Activated CD8-positive, alpha-beta T cell treated with anti-CD3 and anti-CD28 coated beads for 36 hours (primary cell): ENCODE measurements at regions not wholly inside any gene's neighbourhood (a gene's known extent, or its start where the extent isn't known, plus 50 kb on each side); places are given as distances from the start of the nearest gene placed in this dataset.

Experiments
- ATAC-seq: fragments of 200-7000 bp; cut with Tn5 transposase; one replicate; pipeline ENCODE4 v1.10.0; 2021; ENCODE audit warnings: mild to moderate bottlenecking, moderate library complexity
- CTCF ChIA-PET: fragments of 350-600 bp; sonication (Branson Sonifier 250); formaldehyde crosslinking; loops from one replicate; lab custom pipeline; 2021; ENCODE audit warnings: antibody characterized with exemption; lab: Charles Lee
- POLR2A ChIA-PET: fragments of 350-600 bp; sonication (Branson Sonifier 250); formaldehyde crosslinking; loops from one replicate; lab custom pipeline; 2021; ENCODE audit warnings: antibody characterized with exemption; lab: Charles Lee
- DNase-seq: peaks from one replicate; pipeline ENCODE4 v3.0.0-alpha.2; 2020
- H3K27ac Mint-ChIP-seq: one replicate; pipeline ENCODE4 v1.8.0; 2021; ENCODE audit warnings: mild to moderate bottlenecking, mixed read lengths
- H3K27me3 Mint-ChIP-seq: one replicate; pipeline ENCODE4 v1.8.0; 2021; ENCODE audit warnings: mixed read lengths
- H3K36me3 Mint-ChIP-seq: one replicate; pipeline ENCODE4 v1.8.0; 2021; ENCODE audit warnings: low read depth, mixed read lengths
- H3K4me1 Mint-ChIP-seq: one replicate; pipeline ENCODE4 v1.8.0; 2021; ENCODE audit warnings: low read depth, mixed read lengths
- H3K4me3 Mint-ChIP-seq: one replicate; pipeline ENCODE4 v1.8.0; 2021; ENCODE audit warnings: mild to moderate bottlenecking, moderate library complexity, mixed read lengths
- H3K9me3 Mint-ChIP-seq: one replicate; pipeline ENCODE4 v1.8.0; 2021; ENCODE audit warnings: mixed read lengths
- intact Hi-C: fragments of 100-400 bp; cut with micrococcal nuclease; formaldehyde crosslinking; loops from one replicate; pipeline ENCODE4 v1.10.0; 2022
- TF ChIP-seq, protein P1 (sequence below): fragments of 200-600 bp; IDR thresholded peaks from one replicate; pipeline ENCODE4 v1.8.0; 2022; ENCODE audit warnings: antibody characterized with exemption, mild to moderate bottlenecking

DNA sequence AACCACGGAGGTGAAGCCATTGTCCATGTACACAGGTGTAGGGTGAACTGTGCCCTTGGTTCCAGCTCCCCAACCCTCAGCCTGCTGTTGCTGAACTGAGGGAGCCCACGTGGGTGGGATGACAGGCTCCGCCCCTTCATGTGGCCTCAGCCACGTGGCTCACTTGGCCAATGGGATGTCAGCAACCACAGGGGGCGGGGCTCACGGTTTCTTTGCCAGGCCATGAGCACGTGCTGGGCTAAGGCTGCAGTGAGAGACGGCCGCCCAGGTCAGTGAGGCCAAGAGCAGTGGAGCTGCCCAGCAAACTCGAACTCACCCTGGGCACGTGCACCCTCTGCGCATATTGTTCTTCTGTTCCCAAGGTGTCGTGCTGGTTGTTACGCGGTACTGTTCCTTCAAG lies 282.6 kb downstream of the IRF8 start:
- H3K27ac Mint-ChIP-seq, result no peak overlapping the region
- ATAC-seq (no peak), DNase-seq (no peak)
- H3K4me3 Mint-ChIP-seq, result no peak overlapping the region
- intact Hi-C loops, result no loop called here
- TF ChIP-seq, protein P1, sequence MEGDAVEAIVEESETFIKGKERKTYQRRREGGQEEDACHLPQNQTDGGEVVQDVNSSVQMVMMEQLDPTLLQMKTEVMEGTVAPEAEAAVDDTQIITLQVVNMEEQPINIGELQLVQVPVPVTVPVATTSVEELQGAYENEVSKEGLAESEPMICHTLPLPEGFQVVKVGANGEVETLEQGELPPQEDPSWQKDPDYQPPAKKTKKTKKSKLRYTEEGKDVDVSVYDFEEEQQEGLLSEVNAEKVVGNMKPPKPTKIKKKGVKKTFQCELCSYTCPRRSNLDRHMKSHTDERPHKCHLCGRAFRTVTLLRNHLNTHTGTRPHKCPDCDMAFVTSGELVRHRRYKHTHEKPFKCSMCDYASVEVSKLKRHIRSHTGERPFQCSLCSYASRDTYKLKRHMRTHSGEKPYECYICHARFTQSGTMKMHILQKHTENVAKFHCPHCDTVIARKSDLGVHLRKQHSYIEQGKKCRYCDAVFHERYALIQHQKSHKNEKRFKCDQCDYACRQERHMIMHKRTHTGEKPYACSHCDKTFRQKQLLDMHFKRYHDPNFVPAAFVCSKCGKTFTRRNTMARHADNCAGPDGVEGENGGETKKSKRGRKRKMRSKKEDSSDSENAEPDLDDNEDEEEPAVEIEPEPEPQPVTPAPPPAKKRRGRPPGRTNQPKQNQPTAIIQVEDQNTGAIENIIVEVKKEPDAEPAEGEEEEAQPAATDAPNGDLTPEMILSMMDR, result no peak
- H3K4me1 Mint-ChIP-seq, result no peaks in the 10 kb centered on the region
- ChIA-PET POLR2A (no interaction called here), CTCF (no interaction called here)
- H3K27me3 Mint-ChIP-seq, result no peaks in the 10 kb centered on the region
- H3K36me3 Mint-ChIP-seq, result no peaks in the 10 kb centered on the region
- no peaks in the 10 kb centered on the region for H3K9me3 Mint-ChIP-seq

DNA sequence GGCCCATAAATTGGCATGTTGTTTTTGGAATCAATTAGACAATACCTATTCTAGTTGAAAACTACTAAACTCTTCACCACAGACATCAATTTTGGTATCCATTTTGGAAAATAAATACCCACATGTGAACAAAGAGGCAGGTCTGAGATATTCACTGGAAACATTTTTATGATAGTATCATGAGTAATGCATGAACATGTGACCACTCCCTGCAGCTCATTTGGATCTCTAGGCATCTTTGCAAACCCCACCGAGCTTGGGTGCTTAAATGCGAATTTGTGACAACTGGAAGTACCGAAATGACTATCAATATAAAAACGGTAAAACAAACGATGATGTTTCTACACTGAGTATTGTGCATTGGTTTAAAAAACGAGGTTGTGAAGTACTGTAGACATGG lies 285.2 kb downstream of the IRF8 start:
- intact Hi-C loops, result no loop called here

DNA sequence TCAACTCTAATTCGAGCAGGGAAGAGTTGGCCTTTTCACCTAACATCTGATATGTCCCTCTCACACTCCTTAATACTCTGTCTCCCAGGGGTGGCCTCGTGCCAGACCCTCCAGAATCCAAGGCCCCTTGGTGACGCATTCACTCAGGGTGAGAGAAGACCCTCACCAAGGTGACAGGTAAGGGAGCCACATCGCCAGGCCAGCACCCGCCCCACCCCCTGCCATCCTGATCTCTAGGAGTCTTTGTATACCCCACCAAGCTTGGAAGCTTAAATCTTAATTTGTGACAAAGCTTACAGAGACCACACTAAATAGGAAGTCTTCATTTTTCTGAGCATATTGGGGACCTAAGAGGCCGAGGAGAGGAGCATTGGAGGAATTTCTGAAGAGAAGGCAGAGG lies 286.1 kb downstream of the IRF8 start:
- ChIA-PET CTCF (no interaction called here), POLR2A (no interaction called here)
- ATAC-seq (no peak), DNase-seq (no peak)
- TF ChIP-seq, protein P1, result no peak
- Mint-ChIP-seq H3K4me3 (no peak overlapping the region), H3K4me1 (no peaks in the 10 kb centered on the region), H3K36me3 (no peaks in the 10 kb centered on the region), H3K27me3 (no peaks in the 10 kb centered on the region), H3K9me3 (no peaks in the 10 kb centered on the region), H3K27ac (no peak overlapping the region)
- intact Hi-C loops, result no loop called here

More for the DNA sequence above, 285.2 kb downstream of the IRF8 start:
- ChIA-PET CTCF (no interaction called here), POLR2A (no interaction called here)
- no peaks in the 10 kb centered on the region for H3K4me1 Mint-ChIP-seq
- H3K36me3 Mint-ChIP-seq, result no peaks in the 10 kb centered on the region
- ATAC-seq (no peak), DNase-seq (no peak)
- no peak overlapping the region for H3K4me3 Mint-ChIP-seq
- no peak overlapping the region for H3K27ac Mint-ChIP-seq
- TF ChIP-seq, protein P1, result no peak
- H3K27me3 Mint-ChIP-seq, result no peaks in the 10 kb centered on the region
- H3K9me3 Mint-ChIP-seq, result no peaks in the 10 kb centered on the region

DNA sequence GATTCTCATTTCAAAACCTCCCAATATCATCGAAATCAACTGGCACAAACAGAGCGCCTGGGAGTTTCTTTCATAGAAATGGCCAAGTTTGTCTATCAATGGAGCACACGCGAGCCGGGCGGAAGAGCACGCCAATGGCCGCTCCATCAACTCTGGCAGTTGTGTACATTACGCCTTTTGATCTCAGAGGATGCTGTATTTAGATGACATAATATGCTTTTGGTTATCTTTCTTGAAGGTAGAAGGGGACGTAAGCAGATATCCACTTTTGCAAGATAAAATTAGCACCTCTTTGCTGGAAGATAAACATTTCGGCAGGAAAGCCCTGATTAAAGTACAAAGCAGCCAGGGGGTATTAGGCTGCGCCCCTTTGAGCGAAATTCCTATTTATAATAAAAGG lies 287.4 kb downstream of the IRF8 start:
- Mint-ChIP-seq H3K36me3 (no peaks in the 10 kb centered on the region), H3K4me3 (no peak overlapping the region), H3K4me1 (no peaks in the 10 kb centered on the region), H3K9me3 (no peaks in the 10 kb centered on the region), H3K27ac (no peak overlapping the region), H3K27me3 (peaks cover 2% of the 10 kb centered on the region)
- no peak for ATAC-seq
- DNase-seq, result no peak
- ChIA-PET POLR2A (no interaction called here), CTCF (no interaction called here)
- intact Hi-C loops, result no loop called here
- TF ChIP-seq, protein P1, result no peak

DNA sequence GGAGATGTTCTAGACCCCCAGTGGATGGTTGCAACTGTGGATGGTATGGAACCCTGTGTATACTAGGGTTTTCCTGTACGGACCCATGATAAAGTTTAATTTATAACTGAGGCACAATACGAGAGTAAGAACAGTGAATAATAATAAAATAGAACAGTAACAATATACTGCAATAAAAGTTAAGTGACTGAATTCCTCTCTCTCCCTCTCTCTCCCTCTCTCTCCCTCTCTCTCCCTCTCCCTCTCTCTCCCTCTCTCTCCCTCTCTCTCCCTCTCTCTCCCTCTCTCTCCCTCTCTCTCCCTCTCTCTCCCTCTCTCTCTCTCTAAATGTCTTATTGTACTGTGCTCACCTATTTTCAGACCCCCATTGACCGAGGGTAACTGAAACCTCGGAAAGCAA lies 291.0 kb downstream of the IRF8 start:
- no peak overlapping the region for H3K4me3 Mint-ChIP-seq
- no peaks in the 10 kb centered on the region for H3K36me3 Mint-ChIP-seq
- peaks cover 7% of the 10 kb centered on the region for H3K27me3 Mint-ChIP-seq
- no peaks in the 10 kb centered on the region for H3K9me3 Mint-ChIP-seq
- ChIA-PET CTCF (no interaction called here), POLR2A (no interaction called here)
- DNase-seq, result no peak
- H3K4me1 Mint-ChIP-seq, result no peaks in the 10 kb centered on the region
- no peak for ATAC-seq
- no peak overlapping the region for H3K27ac Mint-ChIP-seq
- intact Hi-C loops, result no loop called here
- TF ChIP-seq, protein P1, result no peak
